Transverse colon (tissue), 3 donors: ENCODE measurements at regions not wholly inside any gene's neighbourhood (a gene's known extent, or its start where the extent isn't known, plus 50 kb on each side); places are given as distances from the start of the nearest gene placed in this dataset.

Experiments
- EP300 ChIP-seq: sonication (generic); formaldehyde crosslinking; IDR thresholded peaks from one replicate; pipeline ENCODE4 v1.6.1; 2017; ENCODE audit warnings: antibody characterized with exemption, low read depth
- TF ChIP-seq, protein P1 (sequence below), 5 experiments: fragments of 200-600 bp in 3 of 5; fragments of 450-650 bp in 2 of 5; sonication (generic) in 3 of 5; IDR thresholded peaks; 1 replicate in 2 of 5; 2 replicates in 3 of 5; pipeline ENCODE4 v1.5.1; 2016 to 2017; ENCODE audit warnings: antibody characterized with exemption in 5 of 5, inconsistent platforms in 3 of 5, mild to moderate bottlenecking in 2 of 5, moderate library complexity in 1 of 5

DNA sequence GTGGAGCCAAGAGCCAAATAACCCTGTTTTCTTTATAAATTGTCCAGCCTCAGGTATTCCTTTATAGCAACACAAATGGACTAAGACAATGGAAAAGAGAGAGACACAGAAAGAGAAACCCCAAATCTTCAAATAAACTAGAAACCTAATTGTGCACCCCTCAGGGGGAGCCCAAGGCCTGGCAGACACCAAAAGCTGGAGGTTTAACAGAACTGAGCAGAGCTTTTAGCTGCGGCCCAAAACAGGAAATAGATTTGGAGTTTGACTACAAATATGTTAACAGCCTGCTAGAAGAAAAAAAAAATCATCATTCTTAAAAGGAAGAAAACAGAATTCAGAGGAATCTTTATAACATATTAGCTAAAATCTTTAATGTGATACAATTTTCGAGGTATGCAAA, 1135.0 kb downstream of the GATA3 start:
- TF ChIP-seq, protein P1, sequence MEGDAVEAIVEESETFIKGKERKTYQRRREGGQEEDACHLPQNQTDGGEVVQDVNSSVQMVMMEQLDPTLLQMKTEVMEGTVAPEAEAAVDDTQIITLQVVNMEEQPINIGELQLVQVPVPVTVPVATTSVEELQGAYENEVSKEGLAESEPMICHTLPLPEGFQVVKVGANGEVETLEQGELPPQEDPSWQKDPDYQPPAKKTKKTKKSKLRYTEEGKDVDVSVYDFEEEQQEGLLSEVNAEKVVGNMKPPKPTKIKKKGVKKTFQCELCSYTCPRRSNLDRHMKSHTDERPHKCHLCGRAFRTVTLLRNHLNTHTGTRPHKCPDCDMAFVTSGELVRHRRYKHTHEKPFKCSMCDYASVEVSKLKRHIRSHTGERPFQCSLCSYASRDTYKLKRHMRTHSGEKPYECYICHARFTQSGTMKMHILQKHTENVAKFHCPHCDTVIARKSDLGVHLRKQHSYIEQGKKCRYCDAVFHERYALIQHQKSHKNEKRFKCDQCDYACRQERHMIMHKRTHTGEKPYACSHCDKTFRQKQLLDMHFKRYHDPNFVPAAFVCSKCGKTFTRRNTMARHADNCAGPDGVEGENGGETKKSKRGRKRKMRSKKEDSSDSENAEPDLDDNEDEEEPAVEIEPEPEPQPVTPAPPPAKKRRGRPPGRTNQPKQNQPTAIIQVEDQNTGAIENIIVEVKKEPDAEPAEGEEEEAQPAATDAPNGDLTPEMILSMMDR (IDR thresholded peaks at IDR 0.05), result no peak
- TF ChIP-seq EP300, result no peak
